Cardiac fibroblast (primary cell): ENCODE measurements at regions not wholly inside any gene's neighbourhood (a gene's known extent, or its start where the extent isn't known, plus 50 kb on each side); places are given as distances from the start of the nearest gene placed in this dataset.

ENCODE experiments used
- DNase-seq, 2 donors: peaks; one replicate each; pipeline versions ENCODE4 v3.0.0 to v3.0.0-alpha.2; 2010; ENCODE audit warnings: low read depth in 2 of 2
- H3K4me3 ChIP-seq, 2 donors: replicated peaks in 1 of 2; 1 replicate in 1 of 2; 2 replicates in 1 of 2; pipeline ENCODE4 v1.5.1; 2011; ENCODE audit warnings: low read depth in 2 of 2, low read length in 2 of 2, mild to moderate bottlenecking in 2 of 2, moderate library complexity in 1 of 2
- CTCF ChIP-seq: IDR thresholded peaks from one replicate; pipeline ENCODE4 v1.5.1; 2011; ENCODE audit warnings: low read depth, mild to moderate bottlenecking, low read length, inconsistent platforms

- no peak for TF ChIP-seq CTCF
- peak in 1 of 2 donors; percentile 37 for DNase-seq
- H3K4me3 ChIP-seq, result no peak overlapping the region
Observed at GRCh38 chr6:12392490-12392889, 102.3 kb downstream of the EDN1 start.

GRCh38 chr6:12393100-12393499 is 102.9 kb downstream of the EDN1 start:
- no peak for TF ChIP-seq CTCF
- DNase-seq, result peak; percentile 5 to 11
- H3K4me3 ChIP-seq, result no peak overlapping the region

GRCh38 chr6:12394170-12394569 is 104.0 kb downstream of the EDN1 start:
- no peak for DNase-seq
- no peak overlapping the region for H3K4me3 ChIP-seq
- TF ChIP-seq CTCF, result no peak

- peak; percentile 25 for TF ChIP-seq CTCF
- no peak overlapping the region for H3K4me3 ChIP-seq
- peak; percentile 33 to 61 for DNase-seq
Observed at GRCh38 chr6:12395898-12396297, 105.7 kb downstream of the EDN1 start.

GRCh38 chr6:12401200-12401599 is 111.0 kb downstream of the EDN1 start:
- TF ChIP-seq CTCF, result no peak
- no peak overlapping the region for H3K4me3 ChIP-seq
- DNase-seq, result peak in 1 of 2 donors; percentile 56

GRCh38 chr6:12403201-12403826 is 113.2 kb downstream of the EDN1 start:
- DNase-seq, result peak; percentile 61 to 84
- H3K4me3 ChIP-seq, result no peak overlapping the region

More at GRCh38 chr6:12403201-12403826, 113.2 kb downstream of the EDN1 start:
- peak; percentile 19 for TF ChIP-seq CTCF
